HepG2 (cell line): ENCODE measurements at regions not wholly inside any gene's neighbourhood (a gene's known extent, or its start where the extent isn't known, plus 50 kb on each side); places are given as distances from the start of the nearest gene placed in this dataset.

ENCODE experiments used
- IRF2 ChIP-seq: IDR thresholded peaks from 2 replicates; pipeline ENCODE4 v1.6.1; 2018; ENCODE audit warnings: missing genetic modification reagents, missing compliant biosample characterization
- JUN ChIP-seq: sonication (generic); formaldehyde crosslinking; IDR thresholded peaks from 2 replicates; pipeline ENCODE4 v1.4.0; 2020; ENCODE audit warnings: mild to moderate bottlenecking, missing genetic modification reagents
- MTA3 ChIP-seq: sonication (generic); formaldehyde crosslinking; IDR thresholded peaks from 2 replicates; pipeline ENCODE4 v1.4.0; 2020; ENCODE audit warnings: missing genetic modification reagents
- POLR2A ChIP-seq, 2 experiments: IDR thresholded peaks; 2 replicates each; pipeline ENCODE4 v1.6.1; 2011; ENCODE audit warnings: low read depth in 2 of 2, low read length in 2 of 2, mild to moderate bottlenecking in 1 of 2, moderate library complexity in 1 of 2; ENCODE audit not compliant: insufficient read depth in 1 of 2
- POLR2AphosphoS5 ChIP-seq: IDR thresholded peaks from 2 replicates; pipeline ENCODE4 v1.6.1; 2012; ENCODE audit warnings: low read depth, low read length
- XRCC5 ChIP-seq: fragments of 200-400 bp; formaldehyde crosslinking; optimal IDR thresholded peaks from 2 replicates; pipeline ENCODE3; 2017; ENCODE audit warnings: mild to moderate bottlenecking, low read length
- ZFP36 ChIP-seq: fragments of 150-350 bp; IDR thresholded peaks from 2 replicates; pipeline ENCODE4 v1.6.1; 2018; ENCODE audit warnings: borderline replicate concordance, low read length, low read depth; ENCODE audit not compliant: partially characterized antibody
- ZNF264 ChIP-seq: sonication (generic); formaldehyde crosslinking; IDR thresholded peaks from 2 replicates; pipeline ENCODE4 v1.4.0; 2020; ENCODE audit warnings: missing genetic modification reagents
- ZNF354B ChIP-seq: sonication (generic); formaldehyde crosslinking; IDR thresholded peaks from 2 replicates; pipeline ENCODE4 v1.8.0; 2022; ENCODE audit warnings: mild to moderate bottlenecking, missing genetic modification reagents
- TF ChIP-seq, protein P1 (sequence below): sonication (generic); formaldehyde crosslinking; IDR thresholded peaks from 2 replicates; pipeline ENCODE4 v1.5.0; 2020; ENCODE audit warnings: mild to moderate bottlenecking, missing genetic modification reagents, moderate library complexity

DNA sequence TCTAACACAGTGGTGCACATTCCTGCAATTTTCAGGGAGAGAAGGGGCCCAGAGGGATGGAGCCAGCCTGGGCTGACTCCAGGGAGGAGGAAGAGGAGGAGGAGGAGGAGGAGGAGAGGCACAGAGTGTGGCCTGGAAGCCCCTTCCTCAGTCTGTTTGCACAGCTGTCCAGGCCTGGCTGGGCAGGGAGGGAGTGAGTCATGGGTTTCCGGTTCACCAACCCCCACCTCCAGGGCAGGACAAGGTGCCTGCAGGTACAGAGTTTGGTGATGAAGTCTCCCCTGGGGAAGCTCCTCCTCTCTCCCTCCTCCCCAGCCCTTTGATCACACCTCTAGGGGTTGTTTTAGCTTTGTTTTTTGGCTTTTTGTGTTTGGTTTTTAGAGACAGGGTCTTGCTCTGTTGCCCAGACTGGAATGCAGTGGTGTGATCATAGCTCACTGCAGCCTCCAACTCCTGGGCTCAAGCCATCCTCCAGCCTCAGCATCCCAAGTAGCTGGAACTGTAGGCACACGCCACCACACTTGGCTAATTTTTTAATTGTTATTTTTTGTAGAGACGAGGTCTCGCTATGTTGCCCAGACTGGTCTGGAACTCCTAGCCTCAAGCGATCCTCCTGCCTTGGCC is 77.5 kb upstream of the CUX1 start:
- TF ChIP-seq, protein P1, sequence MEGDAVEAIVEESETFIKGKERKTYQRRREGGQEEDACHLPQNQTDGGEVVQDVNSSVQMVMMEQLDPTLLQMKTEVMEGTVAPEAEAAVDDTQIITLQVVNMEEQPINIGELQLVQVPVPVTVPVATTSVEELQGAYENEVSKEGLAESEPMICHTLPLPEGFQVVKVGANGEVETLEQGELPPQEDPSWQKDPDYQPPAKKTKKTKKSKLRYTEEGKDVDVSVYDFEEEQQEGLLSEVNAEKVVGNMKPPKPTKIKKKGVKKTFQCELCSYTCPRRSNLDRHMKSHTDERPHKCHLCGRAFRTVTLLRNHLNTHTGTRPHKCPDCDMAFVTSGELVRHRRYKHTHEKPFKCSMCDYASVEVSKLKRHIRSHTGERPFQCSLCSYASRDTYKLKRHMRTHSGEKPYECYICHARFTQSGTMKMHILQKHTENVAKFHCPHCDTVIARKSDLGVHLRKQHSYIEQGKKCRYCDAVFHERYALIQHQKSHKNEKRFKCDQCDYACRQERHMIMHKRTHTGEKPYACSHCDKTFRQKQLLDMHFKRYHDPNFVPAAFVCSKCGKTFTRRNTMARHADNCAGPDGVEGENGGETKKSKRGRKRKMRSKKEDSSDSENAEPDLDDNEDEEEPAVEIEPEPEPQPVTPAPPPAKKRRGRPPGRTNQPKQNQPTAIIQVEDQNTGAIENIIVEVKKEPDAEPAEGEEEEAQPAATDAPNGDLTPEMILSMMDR (CRISPR knock-in tag), result no peak
- TF ChIP-seq POLR2A (IDR thresholded peaks at IDR 0.05; ENCODE audit: insufficient read depth in 1 of 2, low read depth in 2 of 2, low read length in 2 of 2) (no peak), ZNF354B (CRISPR knock-in tag) (no peak), JUN (CRISPR knock-in tag) (no peak), POLR2AphosphoS5 (no peak), ZNF264 (CRISPR knock-in tag) (no peak), XRCC5 (no peak), ZFP36 (no peak), MTA3 (no peak), IRF2 (CRISPR knock-in tag) (no peak)
